ENCODE measurements at regions not wholly inside any gene's neighbourhood (a gene's known extent, or its start where the extent isn't known, plus 50 kb on each side); places are given as distances from the start of the nearest gene placed in this dataset.
"Not testable (repeated sequence)": the region's sequence is repeated elsewhere in the genome, so short reads cannot be mapped to it uniquely, and the experiment has no call there.

DNA sequence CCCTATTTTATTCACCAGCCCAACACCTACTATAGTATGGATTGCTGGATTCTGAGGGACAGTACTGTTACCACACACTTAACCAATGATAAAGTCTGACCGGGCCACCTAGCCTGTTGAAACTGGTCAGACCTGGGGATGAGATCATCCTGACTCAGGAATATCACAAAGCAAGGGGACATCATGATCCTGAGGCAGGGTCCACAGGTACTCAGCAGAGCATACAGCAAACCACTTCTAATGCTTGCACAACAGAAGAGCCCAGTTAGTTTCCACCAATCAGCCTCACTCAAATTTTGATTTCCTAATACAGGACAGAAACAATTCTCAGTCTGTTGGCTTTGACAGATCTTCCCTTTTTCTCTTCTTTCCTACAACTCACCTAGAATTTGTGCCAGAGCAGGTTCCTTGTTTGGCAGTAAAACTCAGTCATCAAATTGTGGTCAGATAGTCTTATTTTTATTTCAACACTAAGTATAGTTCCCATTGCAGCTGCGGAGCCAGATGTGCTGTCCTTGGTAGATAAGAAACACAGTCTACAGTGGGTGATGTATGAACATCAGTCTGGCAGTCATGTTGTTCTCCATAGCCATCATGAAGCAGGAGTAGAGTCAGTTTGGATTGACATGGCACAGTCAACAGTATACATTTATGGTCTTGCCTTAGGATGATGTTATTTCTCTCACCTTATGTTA is 90.1 kb upstream of the PRR23C start:
- in situ Hi-C loops (cut with HindIII; ENCODE audit: low sequenced_read_pairs) = no loop called here
- no peak overlapping the region for H3K4me3 ChIP-seq (ENCODE audit: low read depth, low read length)
- no peak for DNase-seq (ENCODE audit: low read depth)
- TF ChIP-seq, protein P1, sequence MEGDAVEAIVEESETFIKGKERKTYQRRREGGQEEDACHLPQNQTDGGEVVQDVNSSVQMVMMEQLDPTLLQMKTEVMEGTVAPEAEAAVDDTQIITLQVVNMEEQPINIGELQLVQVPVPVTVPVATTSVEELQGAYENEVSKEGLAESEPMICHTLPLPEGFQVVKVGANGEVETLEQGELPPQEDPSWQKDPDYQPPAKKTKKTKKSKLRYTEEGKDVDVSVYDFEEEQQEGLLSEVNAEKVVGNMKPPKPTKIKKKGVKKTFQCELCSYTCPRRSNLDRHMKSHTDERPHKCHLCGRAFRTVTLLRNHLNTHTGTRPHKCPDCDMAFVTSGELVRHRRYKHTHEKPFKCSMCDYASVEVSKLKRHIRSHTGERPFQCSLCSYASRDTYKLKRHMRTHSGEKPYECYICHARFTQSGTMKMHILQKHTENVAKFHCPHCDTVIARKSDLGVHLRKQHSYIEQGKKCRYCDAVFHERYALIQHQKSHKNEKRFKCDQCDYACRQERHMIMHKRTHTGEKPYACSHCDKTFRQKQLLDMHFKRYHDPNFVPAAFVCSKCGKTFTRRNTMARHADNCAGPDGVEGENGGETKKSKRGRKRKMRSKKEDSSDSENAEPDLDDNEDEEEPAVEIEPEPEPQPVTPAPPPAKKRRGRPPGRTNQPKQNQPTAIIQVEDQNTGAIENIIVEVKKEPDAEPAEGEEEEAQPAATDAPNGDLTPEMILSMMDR (IDR thresholded peaks at IDR 0.05; ENCODE audit: low read depth, low read length, missing control alignments) = no peak

DNA sequence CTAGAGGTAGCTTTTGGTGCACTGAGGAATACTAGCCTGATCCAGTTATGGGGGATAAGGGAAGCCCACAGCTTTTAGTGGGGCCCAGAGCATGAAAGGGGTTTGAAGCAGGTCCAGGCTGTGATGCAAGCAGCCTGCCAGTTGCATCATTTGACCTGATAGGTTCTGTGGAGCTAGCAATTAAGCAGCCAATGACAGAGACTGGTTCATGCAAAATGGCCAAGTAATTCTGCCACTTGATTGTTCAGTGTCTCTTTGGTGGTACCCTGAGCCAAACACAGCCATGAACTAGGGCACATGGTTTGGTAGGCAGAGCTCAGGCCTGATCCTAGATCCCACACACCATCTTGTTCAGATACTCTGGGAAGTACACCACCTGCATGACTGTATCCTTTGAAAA is 91.0 kb upstream of the PRR23C start:
- in situ Hi-C loops (cut with HindIII; ENCODE audit: low sequenced_read_pairs) = no loop called here
- DNase-seq (ENCODE audit: low read depth) = no peak
- TF ChIP-seq, protein P1 (IDR thresholded peaks at IDR 0.05; ENCODE audit: low read depth, low read length, missing control alignments) = no peak
- H3K4me3 ChIP-seq (ENCODE audit: low read depth, low read length) = no peak overlapping the region

DNA sequence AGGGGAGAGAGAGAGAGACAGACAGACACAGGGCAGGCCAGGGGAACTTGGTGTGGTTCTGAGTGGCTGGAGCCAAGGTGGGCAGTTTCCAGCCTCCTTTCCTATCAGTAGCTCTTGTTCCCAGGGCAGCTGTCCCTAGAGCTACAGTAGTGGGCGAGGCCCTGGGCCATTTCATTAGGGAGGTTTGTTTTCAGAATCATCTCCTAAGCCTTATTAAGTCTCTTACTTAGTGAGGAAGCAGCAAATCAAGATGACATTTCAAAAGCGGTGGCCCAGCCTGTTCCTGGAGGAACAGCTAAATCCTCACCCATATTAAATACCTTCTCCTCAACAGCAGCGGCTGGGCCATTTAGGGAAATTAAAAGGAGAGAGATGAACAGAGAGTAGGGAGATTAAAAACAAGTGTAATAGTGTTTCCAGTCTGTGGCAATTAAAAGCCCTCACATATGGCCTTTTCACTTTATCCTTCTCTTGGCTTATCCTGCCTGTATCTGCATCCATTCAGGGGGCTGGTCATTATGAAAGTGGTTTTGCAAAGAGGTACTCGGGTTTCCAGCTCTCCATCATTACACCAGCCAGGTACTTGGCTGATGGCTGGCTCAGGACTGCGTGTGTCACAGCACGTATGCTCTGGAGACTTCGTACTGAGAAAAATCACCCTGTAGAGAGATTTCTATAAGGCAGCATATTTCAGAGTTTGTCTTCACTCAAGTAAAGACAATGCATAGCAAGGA is 91.9 kb upstream of the PRR23C start:
- in situ Hi-C loops (cut with HindIII; ENCODE audit: low sequenced_read_pairs) = no loop called here
- TF ChIP-seq, protein P1 (IDR thresholded peaks at IDR 0.05; ENCODE audit: low read depth, low read length, missing control alignments) = no peak
- DNase-seq (ENCODE audit: low read depth) = no peak
- no peak overlapping the region for H3K4me3 ChIP-seq (ENCODE audit: low read depth, low read length)

DNA sequence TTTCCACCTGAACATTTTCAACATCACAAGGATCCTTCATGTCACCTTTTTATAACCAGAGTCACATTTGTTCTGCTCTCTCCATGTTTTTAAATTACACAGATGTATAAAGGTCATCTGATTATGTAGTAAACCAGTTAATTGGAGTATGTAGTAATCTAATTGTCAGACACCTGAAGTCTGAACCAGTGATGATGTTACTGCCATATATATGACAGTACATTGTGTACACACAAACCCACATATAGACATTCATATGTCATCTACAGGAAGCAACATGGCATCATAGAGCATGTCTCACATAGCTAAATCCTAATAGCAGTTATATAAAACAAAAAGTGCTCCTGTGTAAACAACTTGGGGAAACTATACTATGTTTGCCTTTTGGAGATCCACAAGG is 95.9 kb upstream of the PRR23C start:
- DNase-seq (ENCODE audit: low read depth) = no peak
- no peak overlapping the region for H3K4me3 ChIP-seq (ENCODE audit: low read depth, low read length)
- TF ChIP-seq, protein P1 (IDR thresholded peaks at IDR 0.05; ENCODE audit: low read depth, low read length, missing control alignments) = no peak
- in situ Hi-C loops (cut with HindIII; ENCODE audit: low sequenced_read_pairs) = no loop called here

DNA sequence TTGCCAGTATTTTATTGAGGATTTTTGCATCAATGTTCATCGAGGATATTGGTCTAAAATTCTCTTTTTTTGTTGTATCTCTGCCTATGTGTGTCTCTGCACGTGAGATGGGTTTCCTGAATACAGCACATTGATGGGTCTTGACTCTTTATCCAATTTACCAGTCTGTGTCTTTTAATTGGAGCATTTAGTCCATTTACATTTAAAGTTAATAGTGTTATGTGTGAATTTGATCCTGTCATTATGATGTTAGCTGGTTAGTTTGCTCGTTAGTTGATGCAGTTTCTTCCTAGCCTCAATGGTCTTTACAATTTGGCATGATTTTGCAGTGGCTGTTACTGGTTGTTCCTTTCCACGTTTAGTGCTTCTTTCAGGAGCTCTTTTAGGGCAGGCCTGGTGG is 101.3 kb upstream of the PRR23C start:
- in situ Hi-C loops (cut with HindIII; ENCODE audit: low sequenced_read_pairs); H3K4me3 ChIP-seq (ENCODE audit: low read depth, low read length): not testable (repeated sequence)

DNA sequence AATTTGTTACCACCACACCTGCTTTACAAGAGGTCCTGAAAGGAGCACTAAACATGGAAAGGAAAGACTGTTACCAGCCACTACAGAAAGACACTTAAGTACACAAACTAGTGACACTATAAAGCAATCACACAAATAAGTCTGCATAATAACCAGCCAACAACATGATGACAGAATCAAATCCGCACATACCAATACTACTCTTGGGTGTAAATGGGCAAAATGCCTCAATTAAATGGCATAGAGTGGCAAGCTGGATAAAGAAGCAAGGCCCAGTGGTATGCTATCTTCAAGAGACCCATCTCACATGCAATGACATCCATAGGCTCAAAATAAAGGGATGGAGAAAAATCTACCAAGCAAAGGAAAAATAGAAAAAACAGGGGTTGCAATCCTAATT is 106.8 kb upstream of the PRR23C start:
- H3K4me3 ChIP-seq (ENCODE audit: low read depth, low read length) = no peak overlapping the region
- in situ Hi-C loops (cut with HindIII; ENCODE audit: low sequenced_read_pairs) = no loop called here
- DNase-seq (ENCODE audit: low read depth) = no peak
- TF ChIP-seq, protein P1 (IDR thresholded peaks at IDR 0.05; ENCODE audit: low read depth, low read length, missing control alignments) = no peak

More for the DNA sequence above, 101.3 kb upstream of the PRR23C start:
- DNase-seq (ENCODE audit: low read depth) = not testable (repeated sequence)

DNA sequence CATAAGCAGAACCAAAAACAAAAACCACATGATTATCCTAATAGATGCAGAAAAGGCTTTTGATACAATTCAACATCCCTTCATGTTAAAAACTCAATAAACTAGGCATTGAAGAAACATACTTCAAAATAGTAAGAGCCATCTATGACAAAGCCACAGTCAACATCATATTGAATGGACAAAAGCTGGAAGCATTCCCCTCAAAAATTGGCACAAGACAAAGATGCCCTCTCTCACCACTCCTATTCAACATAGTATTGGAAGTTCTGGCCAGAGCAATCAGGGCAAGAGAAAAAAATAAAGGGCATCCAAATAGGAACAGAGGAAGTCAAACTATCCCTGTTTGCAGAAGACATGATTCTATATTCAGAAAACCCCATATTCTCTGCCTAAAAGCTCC is 108.7 kb upstream of the PRR23C start:
- in situ Hi-C loops (cut with HindIII; ENCODE audit: low sequenced_read_pairs); DNase-seq (ENCODE audit: low read depth); H3K4me3 ChIP-seq (ENCODE audit: low read depth, low read length): not testable (repeated sequence)
